Fibroblast of pulmonary artery (primary cell): ENCODE measurements at regions not wholly inside any gene's neighbourhood (a gene's known extent, or its start where the extent isn't known, plus 50 kb on each side); places are given as distances from the start of the nearest gene placed in this dataset.

ENCODE experiments used
- DNase-seq: peaks from one replicate; pipeline ENCODE4 v3.0.0-alpha.2; 2010; ENCODE audit warnings: low read depth
- H3K4me3 ChIP-seq: replicated peaks from 2 replicates; pipeline ENCODE4 v1.5.1; 2011; ENCODE audit warnings: low read depth, mild to moderate bottlenecking, control low read depth, low read length, moderate library complexity
- CTCF ChIP-seq: IDR thresholded peaks from 2 replicates; pipeline ENCODE4 v1.5.1; 2011; ENCODE audit warnings: mild to moderate bottlenecking, control low read depth, low read length, inconsistent platforms; ENCODE audit errors: missing control alignments

DNA sequence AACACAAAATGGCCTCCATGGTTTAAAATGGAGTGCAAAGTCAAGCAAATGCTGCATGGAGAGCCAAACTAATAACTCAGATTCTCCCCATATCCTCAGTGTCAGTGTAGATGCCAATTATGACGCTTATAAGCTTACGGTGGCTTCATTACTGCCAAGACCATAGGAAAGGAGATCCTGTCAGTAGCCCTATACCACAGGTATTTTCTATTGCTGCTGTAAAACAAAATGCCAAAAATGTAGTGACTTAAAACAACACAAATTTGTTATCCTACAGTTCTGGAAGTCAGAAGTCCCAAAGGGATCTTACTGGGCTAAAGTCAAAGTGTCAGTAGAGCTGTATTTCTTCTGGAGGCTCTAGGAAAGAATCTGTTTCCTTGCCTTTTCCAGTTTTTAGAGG lies 149.8 kb upstream of the GBE1 start:
- TF ChIP-seq CTCF = no peak
- no peak for DNase-seq
- H3K4me3 ChIP-seq = no peak overlapping the region

DNA sequence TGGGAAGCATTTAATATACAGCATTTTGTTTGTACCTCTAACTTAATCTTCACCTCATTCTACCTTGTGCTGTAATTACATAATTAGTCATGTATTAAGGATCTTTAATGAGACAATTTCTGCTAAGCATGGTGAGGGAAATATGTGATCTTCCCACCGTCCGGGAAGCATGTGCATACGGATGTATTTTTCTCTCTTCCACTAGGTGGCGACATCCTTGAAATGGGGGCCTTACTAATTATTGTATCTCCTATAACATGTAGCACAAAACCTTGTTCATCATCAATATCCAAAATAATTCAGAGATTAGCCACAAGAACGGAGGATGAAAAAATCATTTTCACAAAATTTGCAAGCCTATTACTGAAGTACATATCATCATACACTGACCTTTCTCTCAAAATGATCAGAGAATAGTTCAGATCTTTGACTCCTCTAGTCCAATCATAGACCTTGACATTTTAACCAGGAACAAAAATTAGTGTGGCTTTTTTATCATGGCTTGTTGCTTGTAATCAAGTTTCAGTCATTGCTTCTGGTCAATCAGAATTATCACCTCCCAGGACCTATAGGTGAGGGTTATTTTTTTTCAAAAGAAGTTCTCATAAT lies 148.9 kb upstream of the GBE1 start:
- peak; percentile 49 for DNase-seq
- TF ChIP-seq CTCF = peak; percentile 84
- H3K4me3 ChIP-seq = no peak overlapping the region

- no peak for TF ChIP-seq CTCF
- no peak overlapping the region for H3K4me3 ChIP-seq
- DNase-seq = no peak
These were observed 148.4 kb upstream of the GBE1 start for GRCh38 chr3:81909796-81910195.

- H3K4me3 ChIP-seq = no peak overlapping the region
- TF ChIP-seq CTCF = no peak
- no peak for DNase-seq
These were observed 147.1 kb upstream of the GBE1 start for GRCh38 chr3:81908561-81908960.

DNA sequence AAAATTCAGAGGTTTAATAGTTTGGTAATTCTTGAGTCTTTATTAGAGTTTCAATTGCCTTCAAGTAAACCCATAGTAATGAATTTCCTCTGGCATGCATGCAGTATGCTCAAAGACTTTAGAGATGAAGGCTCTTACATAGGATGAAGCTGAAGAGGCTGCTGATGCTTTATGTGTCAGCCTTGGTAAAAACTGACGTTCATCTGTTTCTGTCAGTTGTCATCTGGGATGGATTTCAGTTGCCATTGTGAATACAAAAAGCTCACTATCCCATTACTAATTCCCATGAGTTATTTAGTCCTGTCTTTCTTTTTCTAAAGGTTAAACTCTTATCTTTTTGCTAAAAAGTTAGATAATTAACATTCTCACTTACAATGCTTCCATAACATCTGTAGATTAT lies 136.9 kb upstream of the GBE1 start:
- TF ChIP-seq CTCF = no peak
- DNase-seq = no peak
- H3K4me3 ChIP-seq = no peak overlapping the region

- no peak for DNase-seq
- TF ChIP-seq CTCF = no peak
- no peak overlapping the region for H3K4me3 ChIP-seq
These were observed 133.2 kb upstream of the GBE1 start for GRCh38 chr3:81894598-81894997.
